H1 (cell line): ENCODE measurements at regions not wholly inside any gene's neighbourhood (a gene's known extent, or its start where the extent isn't known, plus 50 kb on each side); places are given as distances from the start of the nearest gene placed in this dataset.

Experiments
- CTCF ChIA-PET: fragments of 300-600 bp; sonication (Branson Sonifier 250); formaldehyde crosslinking; loops from one replicate; lab custom pipeline; 2021; ENCODE audit not compliant: partially characterized antibody; lab: Charles Lee
- POLR2A ChIA-PET: fragments of 300-600 bp; sonication (Branson Sonifier 250); formaldehyde crosslinking; loops from one replicate; lab custom pipeline; 2021; ENCODE audit warnings: inconsistent platforms; ENCODE audit not compliant: partially characterized antibody; lab: Charles Lee
- DNase-seq, 2 experiments: peaks; one replicate each; pipeline versions ENCODE4 v3.0.0 to v3.0.0-alpha.2; 2010 to 2022; ENCODE audit warnings: low spot score in 2 of 2, low read depth in 1 of 2, mixed read lengths in 1 of 2
- FAIRE-seq: peaks from 2 replicates; lab custom pipeline; 2011; peaks lifted over from hg19 to GRCh38; lab: Jason Lieb, UNC
- H2AFZ ChIP-seq: 2 replicates; pipeline ENCODE4 v1.8.1; 2012; ENCODE audit warnings: low read length, inconsistent platforms
- H2AK5ac ChIP-seq: 2 replicates; pipeline ENCODE4 v1.6.1; 2013; ENCODE audit warnings: low read depth, low read length
- H2BK120ac ChIP-seq: replicated peaks from 2 replicates; pipeline ENCODE3; 2013; ENCODE audit warnings: low read depth, low read length, inconsistent platforms
- H2BK12ac ChIP-seq: 2 replicates; pipeline ENCODE4 v1.6.1; 2013; ENCODE audit warnings: low read depth, low read length
- H2BK15ac ChIP-seq: 2 replicates; pipeline ENCODE4 v1.6.1; 2013; ENCODE audit warnings: low read length
- H2BK20ac ChIP-seq: 2 replicates; pipeline ENCODE4 v1.6.1; 2013; ENCODE audit warnings: low read length
- H2BK5ac ChIP-seq: 2 replicates; pipeline ENCODE4 v1.6.1; 2013; ENCODE audit warnings: low read depth, low read length
- H3K14ac ChIP-seq: 2 replicates; pipeline ENCODE4 v1.6.1; 2013; ENCODE audit warnings: inconsistent platforms; ENCODE audit not compliant: insufficient read length
- H3K18ac ChIP-seq: 2 replicates; pipeline ENCODE4 v1.6.1; 2013; ENCODE audit warnings: low read length; ENCODE audit errors: extremely low read depth
- H3K23ac ChIP-seq: 2 replicates; pipeline ENCODE4 v1.6.1; 2013; ENCODE audit warnings: inconsistent platforms; ENCODE audit not compliant: insufficient read length
- H3K23me2 ChIP-seq: 2 replicates; pipeline ENCODE4 v1.6.1; 2013; ENCODE audit warnings: low read depth, low read length
- H3K27ac ChIP-seq: 2 replicates; pipeline ENCODE4 v1.6.1; 2011; ENCODE audit warnings: low read depth, low read length, inconsistent platforms
- H3K27me3 ChIP-seq, 4 experiments: replicated peaks in 1 of 4; 1 replicate in 1 of 4; 2 replicates in 3 of 4; pipeline versions ENCODE4 v1.6.1 to v1.8.1; 2011 to 2013; ENCODE audit warnings: low read length in 3 of 4, mild to moderate bottlenecking in 3 of 4, inconsistent platforms in 2 of 4, mixed read lengths in 2 of 4, moderate library complexity in 1 of 4; ENCODE audit not compliant: control insufficient read depth in 3 of 4, insufficient read depth in 3 of 4; ENCODE audit errors: extremely low read depth in 1 of 4
- H3K36me3 ChIP-seq, 4 experiments: 2 replicates each; pipeline versions ENCODE4 v1.6.1 to v1.8.1; 2011 to 2013; ENCODE audit warnings: mild to moderate bottlenecking in 4 of 4, low read length in 3 of 4, moderate library complexity in 2 of 4, control low read depth in 1 of 4, inconsistent platforms in 1 of 4; ENCODE audit not compliant: insufficient read depth in 4 of 4, control insufficient read depth in 2 of 4
- H3K4ac ChIP-seq: replicated peaks from 2 replicates; pipeline ENCODE3; 2013; ENCODE audit warnings: low read length, low read depth, mixed read lengths, inconsistent platforms; ENCODE audit not compliant: insufficient read length
- H3K4me1 ChIP-seq, 4 experiments: replicated peaks in 1 of 4; 1 replicate in 1 of 4; 2 replicates in 3 of 4; pipeline versions ENCODE4 v1.6.1 to v1.8.1; 2011 to 2013; ENCODE audit warnings: low read length in 3 of 4, inconsistent platforms in 2 of 4, mixed read lengths in 1 of 4; ENCODE audit not compliant: insufficient read depth in 4 of 4, control insufficient read depth in 3 of 4
- H3K4me2 ChIP-seq, 2 experiments: 2 replicates each; pipeline versions ENCODE4 v1.6.1 to v1.8.1; 2011 to 2013; ENCODE audit warnings: low read depth in 2 of 2, low read length in 2 of 2, control low read depth in 1 of 2, inconsistent platforms in 1 of 2, mild to moderate bottlenecking in 1 of 2; ENCODE audit not compliant: insufficient read depth in 1 of 2
- H3K4me3 ChIP-seq, 4 experiments: fragments of 200-600, 300-600 bp in 1 of 4; sonication (generic), shearing (Covaris generic), sonication (Bioruptor Twin) in 1 of 4; 2 replicates each; pipeline versions ENCODE4 v1.5.1 to v1.8.1; 2011 to 2016; ENCODE audit warnings: low read length in 4 of 4, low read depth in 3 of 4, control low read depth in 2 of 4, inconsistent platforms in 2 of 4, mild to moderate bottlenecking in 2 of 4, mixed read lengths in 1 of 4, moderate library complexity in 1 of 4; ENCODE audit not compliant: insufficient read depth in 2 of 4; ENCODE audit errors: extremely low read depth in 1 of 4
- H3K56ac ChIP-seq: replicated peaks from 2 replicates; pipeline ENCODE3; 2013; ENCODE audit warnings: low read depth, mild to moderate bottlenecking, mixed read lengths, low read length, inconsistent platforms; ENCODE audit not compliant: insufficient read length
- H3K79me1 ChIP-seq: 2 replicates; pipeline ENCODE4 v1.6.1; 2013; ENCODE audit warnings: low read depth, low read length, control low read depth
- H3K79me2 ChIP-seq, 2 experiments: 2 replicates each; pipeline versions ENCODE4 v1.6.1 to v1.8.1; 2012 to 2013; ENCODE audit warnings: low read length in 2 of 2, mild to moderate bottlenecking in 2 of 2, inconsistent platforms in 1 of 2; ENCODE audit not compliant: insufficient read depth in 2 of 2, control insufficient read depth in 1 of 2
- H3K9ac ChIP-seq, 4 experiments: replicated peaks in 1 of 4; 1 replicate in 1 of 4; 2 replicates in 3 of 4; pipeline versions ENCODE4 v1.6.1 to v1.8.1; 2011 to 2013; ENCODE audit warnings: low read depth in 3 of 4, low read length in 3 of 4, control low read depth in 2 of 4, mild to moderate bottlenecking in 2 of 4, moderate library complexity in 2 of 4, inconsistent platforms in 1 of 4; ENCODE audit errors: extremely low read depth in 1 of 4
- H3K9me3 ChIP-seq, 2 experiments: 2 replicates each; pipeline versions ENCODE4 v1.6.1 to v1.8.1; 2012 to 2013; ENCODE audit warnings: mild to moderate bottlenecking in 2 of 2, moderate library complexity in 2 of 2, control low read depth in 1 of 2, inconsistent platforms in 1 of 2, low read depth in 1 of 2, low read length in 1 of 2, mixed read lengths in 1 of 2; ENCODE audit not compliant: insufficient read depth in 2 of 2
- H4K20me1 ChIP-seq, 2 experiments: replicated peaks in 1 of 2; 2 replicates each; pipeline versions ENCODE3 to v1.8.1; 2011 to 2013; ENCODE audit warnings: inconsistent platforms in 2 of 2, low read length in 2 of 2, mild to moderate bottlenecking in 1 of 2; ENCODE audit not compliant: insufficient read depth in 2 of 2, control insufficient read depth in 1 of 2
- H4K5ac ChIP-seq: 2 replicates; pipeline ENCODE4 v1.6.1; 2013; ENCODE audit warnings: low read length, low read depth, mixed read lengths, inconsistent platforms; ENCODE audit not compliant: insufficient read length
- H4K8ac ChIP-seq: 2 replicates; pipeline ENCODE4 v1.8.0; 2013; ENCODE audit warnings: mild to moderate bottlenecking, moderate library complexity, low read length, inconsistent platforms; ENCODE audit not compliant: insufficient read depth; ENCODE audit errors: extremely low read depth
- H4K91ac ChIP-seq: replicated peaks from 2 replicates; pipeline ENCODE3; 2013; ENCODE audit warnings: low read length, mixed read lengths, inconsistent platforms; ENCODE audit not compliant: insufficient read length
- ATF3 ChIP-seq: IDR thresholded peaks from 2 replicates; pipeline ENCODE4 v1.6.1; 2011; ENCODE audit warnings: low read depth, mild to moderate bottlenecking, low read length; ENCODE audit not compliant: insufficient read depth
- CHD2 ChIP-seq: IDR thresholded peaks from 2 replicates; pipeline ENCODE4 v1.6.1; 2012; ENCODE audit warnings: low read length, improper control_type of control experiment
- CTBP2 ChIP-seq: IDR thresholded peaks from 2 replicates; pipeline ENCODE4 v1.7.0; 2011; ENCODE audit warnings: borderline replicate concordance, mild to moderate bottlenecking, moderate library complexity, mixed read lengths, low read length; ENCODE audit not compliant: insufficient read depth, insufficient read length
- EZH2 ChIP-seq: fragments of 200-600 bp; sonication (generic); IDR thresholded peaks from 2 replicates; pipeline ENCODE4 v1.7.1; 2012; ENCODE audit warnings: low read depth, mild to moderate bottlenecking, moderate library complexity, low read length, inconsistent platforms; ENCODE audit not compliant: severe bottlenecking
- FOSL1 ChIP-seq: IDR thresholded peaks from 2 replicates; pipeline ENCODE4 v1.6.1; 2011; ENCODE audit warnings: mild to moderate bottlenecking, low read depth, low read length, moderate library complexity; ENCODE audit not compliant: insufficient read depth
- GABPA ChIP-seq: IDR thresholded peaks from 2 replicates; pipeline ENCODE4 v1.6.1; 2011; ENCODE audit warnings: mild to moderate bottlenecking, low read length, moderate library complexity, borderline replicate concordance; ENCODE audit not compliant: insufficient read depth
- GTF2F1 ChIP-seq: IDR thresholded peaks from 2 replicates; pipeline ENCODE4 v1.6.1; 2012; ENCODE audit warnings: low read depth, low read length, improper control_type of control experiment, borderline replicate concordance
- KDM5A ChIP-seq: fragments of 200-600 bp; IDR thresholded peaks from 2 replicates; pipeline ENCODE4 v1.7.1; 2012; ENCODE audit warnings: mild to moderate bottlenecking, low read length, inconsistent platforms, mixed read lengths
- POLR2A ChIP-seq, 2 experiments: IDR thresholded peaks; 1 replicate in 1 of 2; 2 replicates in 1 of 2; pipeline ENCODE4 v1.6.1; 2011; ENCODE audit warnings: low read depth in 2 of 2, low read length in 2 of 2, mild to moderate bottlenecking in 2 of 2; ENCODE audit errors: control extremely low read depth in 1 of 2
- RXRA ChIP-seq: IDR thresholded peaks from 2 replicates; pipeline ENCODE4 v1.6.1; 2011; ENCODE audit warnings: low read depth, mild to moderate bottlenecking, low read length, moderate library complexity; ENCODE audit not compliant: insufficient read depth
- SP2 ChIP-seq: IDR thresholded peaks from 2 replicates; pipeline ENCODE4 v1.6.1; 2012; ENCODE audit warnings: mild to moderate bottlenecking, low read length, inconsistent platforms
- TCF12 ChIP-seq: IDR thresholded peaks from 2 replicates; pipeline ENCODE4 v1.6.1; 2011; ENCODE audit warnings: low read depth, mild to moderate bottlenecking, low read length
- WGBS, 2 experiments: shearing (Covaris generic) in 1 of 2; methylation state at CpG; one replicate each; pipeline versions ENCODE4 v1.1.6 to v1.1.7; 2013 to 2015; ENCODE audit warnings: low lambda C conversion rate in 2 of 2, mixed read lengths in 2 of 2, inconsistent platforms in 1 of 2, low coverage in 1 of 2, missing lambda C conversion rate in 1 of 2; ENCODE audit not compliant: insufficient replicate concordance in 2 of 2, insufficient coverage in 1 of 2, insufficient read length in 1 of 2; ENCODE audit errors: extremely low coverage in 1 of 2, missing lambda C conversion rate in 1 of 2; 5-methylcytosine and 5-hydroxymethylcytosine counted together

- Histone ChIP-seq H3K4me2 (no peak overlapping the region), H3K18ac (peak overlapping the region; percentile 3; the same call in 1 of the 2 replicates), H3K27ac (no peak overlapping the region), H2BK12ac (no peak overlapping the region), H3K9ac (no peak overlapping the region), H3K14ac (no peak overlapping the region), H3K4ac (no peak overlapping the region), H3K79me1 (no peaks in the 10 kb centered on the region; the same call in 1 of the 2 replicates), H3K56ac (no peak overlapping the region), H3K27me3 (no peaks in the 10 kb centered on the region), H4K91ac (no peak overlapping the region), H2BK20ac (no peak overlapping the region), H2BK5ac (no peak overlapping the region), H3K4me1 (peaks cover 0 to 3% (median 0%) of the 10 kb centered on the region in 4 experiments; a peak in 1 of 7 replicates), H2BK120ac (no peak overlapping the region), H4K20me1 (no peaks in the 10 kb centered on the region), H3K23ac (no peak overlapping the region), H3K4me3 (no peak overlapping the region), H3K9me3 (peaks cover 0 to 3% of the 10 kb centered on the region in 2 experiments; a peak in 1 of 4 replicates), H2BK15ac (no peak overlapping the region), H4K5ac (no peak overlapping the region), H4K8ac (no peak overlapping the region), H3K23me2 (no peaks in the 10 kb centered on the region), H3K79me2 (no peaks in the 10 kb centered on the region), H2AK5ac (no peak overlapping the region), H3K36me3 (no peaks in the 10 kb centered on the region), H2AFZ (no peak overlapping the region)
- DNase-seq (no peak), FAIRE-seq (no peak)
- POLR2A ChIA-PET = no interaction called here
- CTCF ChIA-PET = interaction anchor here (1.5 kb wide), 1 partner anchor 136 kb away, joined by 3 read pairs; no protein-coding TSS in a partner anchor
- 86% methylated on average over 11 of the region's 11 CpGs; no CpG with 5 or more reads in 1 of the 2 experiments for WGBS, 2 experiments
- TF ChIP-seq ATF3 = no peak
- no peak for TF ChIP-seq EZH2
- no peak for TF ChIP-seq TCF12
- no peak for TF ChIP-seq GTF2F1
- TF ChIP-seq RXRA = no peak
- TF ChIP-seq KDM5A = no peak
- TF ChIP-seq CTBP2 = no peak
- no peak for TF ChIP-seq GABPA
- TF ChIP-seq POLR2A (IDR thresholded peaks at IDR 0.05; ENCODE audit: control extremely low read depth in 1 of 2, low read depth in 2 of 2, low read length in 2 of 2) = no peak
- TF ChIP-seq CHD2 = no peak
- TF ChIP-seq SP2 = no peak
- no peak for TF ChIP-seq FOSL1
Observed at GRCh38 chr3:28018925-28019718, 222.3 kb upstream of the CMC1 start.
